Epithelial cell of proximal tubule (primary cell): ENCODE measurements at regions not wholly inside any gene's neighbourhood (a gene's known extent, or its start where the extent isn't known, plus 50 kb on each side); places are given as distances from the start of the nearest gene placed in this dataset.

Experiments
- DNase-seq: peaks from one replicate; pipeline ENCODE4 v3.0.0-alpha.2; 2011; ENCODE audit warnings: low read depth
- H3K4me3 ChIP-seq: 2 replicates; pipeline ENCODE4 v1.5.1; 2011; ENCODE audit warnings: low read depth, mild to moderate bottlenecking, low read length
- TF ChIP-seq, protein P1 (sequence below): conservative IDR thresholded peaks from 2 replicates; pipeline ENCODE4 v1.5.1; 2012; ENCODE audit warnings: low read depth, mild to moderate bottlenecking, low read length

DNA sequence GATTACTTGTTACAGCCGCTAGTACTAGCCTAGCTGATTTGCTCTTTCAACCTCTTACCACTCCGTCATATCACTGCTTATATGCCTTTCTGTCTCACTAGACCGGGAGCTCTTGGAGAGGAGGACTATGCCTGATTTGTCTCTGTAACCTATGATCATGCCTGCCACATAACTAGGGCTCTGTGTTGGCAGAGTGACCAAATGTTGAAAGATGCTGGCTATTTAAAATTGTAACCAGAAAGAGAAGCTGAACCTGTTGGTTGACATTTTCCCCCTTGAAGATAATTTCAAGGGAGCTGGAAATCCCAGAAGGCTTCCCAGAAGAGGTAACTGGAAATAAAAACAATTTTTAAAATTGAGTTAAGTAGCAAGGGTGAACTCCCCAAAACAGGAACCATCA lies 124.1 kb upstream of the MYCN start:
- no peak for DNase-seq
- no peak overlapping the region for H3K4me3 ChIP-seq
- TF ChIP-seq, protein P1, sequence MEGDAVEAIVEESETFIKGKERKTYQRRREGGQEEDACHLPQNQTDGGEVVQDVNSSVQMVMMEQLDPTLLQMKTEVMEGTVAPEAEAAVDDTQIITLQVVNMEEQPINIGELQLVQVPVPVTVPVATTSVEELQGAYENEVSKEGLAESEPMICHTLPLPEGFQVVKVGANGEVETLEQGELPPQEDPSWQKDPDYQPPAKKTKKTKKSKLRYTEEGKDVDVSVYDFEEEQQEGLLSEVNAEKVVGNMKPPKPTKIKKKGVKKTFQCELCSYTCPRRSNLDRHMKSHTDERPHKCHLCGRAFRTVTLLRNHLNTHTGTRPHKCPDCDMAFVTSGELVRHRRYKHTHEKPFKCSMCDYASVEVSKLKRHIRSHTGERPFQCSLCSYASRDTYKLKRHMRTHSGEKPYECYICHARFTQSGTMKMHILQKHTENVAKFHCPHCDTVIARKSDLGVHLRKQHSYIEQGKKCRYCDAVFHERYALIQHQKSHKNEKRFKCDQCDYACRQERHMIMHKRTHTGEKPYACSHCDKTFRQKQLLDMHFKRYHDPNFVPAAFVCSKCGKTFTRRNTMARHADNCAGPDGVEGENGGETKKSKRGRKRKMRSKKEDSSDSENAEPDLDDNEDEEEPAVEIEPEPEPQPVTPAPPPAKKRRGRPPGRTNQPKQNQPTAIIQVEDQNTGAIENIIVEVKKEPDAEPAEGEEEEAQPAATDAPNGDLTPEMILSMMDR = no peak

DNA sequence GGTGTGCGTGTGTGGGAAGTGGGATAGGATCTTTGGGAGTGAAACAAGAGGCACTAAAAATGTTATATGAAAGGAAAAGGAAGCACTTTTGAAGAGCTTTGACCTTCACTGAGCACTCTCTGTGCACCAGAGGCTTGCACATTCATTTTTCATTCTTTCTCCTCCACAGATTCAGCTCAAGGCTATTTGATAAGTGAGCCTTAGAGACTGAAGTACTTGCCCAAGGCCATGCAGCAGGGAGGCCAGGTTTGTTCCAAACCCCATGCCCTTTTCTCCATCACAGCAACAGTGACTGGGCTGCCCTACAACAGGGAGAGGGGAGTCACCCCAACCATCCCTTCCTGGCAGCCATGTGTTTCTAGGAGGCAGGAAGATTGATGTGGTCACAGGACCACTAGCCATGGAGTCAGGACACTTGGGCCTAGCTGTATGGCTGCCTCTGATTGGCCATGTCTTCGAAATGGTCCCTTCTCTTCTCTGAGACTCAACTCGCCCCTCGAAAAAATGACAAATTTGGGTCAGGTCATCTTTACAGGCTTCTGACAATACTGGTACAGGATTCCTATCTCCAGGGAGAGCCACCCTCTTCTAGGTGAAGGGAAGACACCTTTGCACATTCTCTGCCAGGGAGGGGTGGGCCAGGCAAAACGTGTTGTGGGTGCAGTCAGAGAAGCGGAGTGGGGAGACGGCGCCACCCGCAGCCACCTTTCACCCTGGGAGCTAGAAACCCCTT lies 123.5 kb upstream of the MYCN start:
- TF ChIP-seq, protein P1 = no peak
- no peak overlapping the region for H3K4me3 ChIP-seq
- DNase-seq = no peak

DNA sequence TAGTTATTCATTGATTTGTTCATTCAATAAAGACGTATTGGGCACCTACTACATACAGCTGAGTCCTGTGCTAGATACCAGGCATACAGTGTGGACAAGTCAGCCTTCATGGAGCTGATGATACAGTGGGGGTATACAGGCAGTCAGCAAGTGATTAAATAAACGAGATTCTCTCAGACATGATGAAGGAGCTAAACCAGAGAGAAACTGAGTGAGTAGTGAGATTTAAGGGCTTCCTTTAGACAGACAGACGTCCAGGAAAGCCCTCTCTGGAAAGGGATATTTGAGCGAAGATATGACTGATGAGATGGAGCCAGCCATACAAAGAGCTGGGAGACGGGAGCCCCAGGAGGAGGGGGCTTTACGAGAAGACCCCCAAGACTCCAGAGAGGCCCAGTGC lies 122.6 kb upstream of the MYCN start:
- DNase-seq = no peak
- TF ChIP-seq, protein P1 = no peak
- no peak overlapping the region for H3K4me3 ChIP-seq

DNA sequence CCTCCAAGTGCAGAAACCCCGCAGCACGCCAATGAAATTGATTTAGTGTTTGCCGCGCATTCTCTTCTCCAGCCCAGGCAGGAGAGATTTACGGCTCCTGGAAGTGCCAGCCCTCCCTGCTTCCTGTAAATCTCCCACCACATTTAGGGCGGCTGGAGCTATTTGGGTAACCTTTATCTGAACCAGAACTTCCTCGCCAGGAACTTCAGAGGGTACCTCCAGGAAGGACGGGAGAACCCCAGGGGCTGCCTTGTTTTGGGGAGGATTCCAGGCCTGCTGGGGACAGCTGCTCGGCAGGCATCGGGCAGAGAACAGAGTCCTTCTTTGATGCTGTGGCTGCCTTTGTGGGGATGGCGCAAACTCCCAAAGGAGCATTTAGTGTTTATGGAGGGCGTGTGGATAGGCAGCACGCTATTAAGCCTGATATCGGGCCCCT lies 122.0 kb upstream of the MYCN start:
- no peak for DNase-seq
- TF ChIP-seq, protein P1 = no peak
- no peak overlapping the region for H3K4me3 ChIP-seq

DNA sequence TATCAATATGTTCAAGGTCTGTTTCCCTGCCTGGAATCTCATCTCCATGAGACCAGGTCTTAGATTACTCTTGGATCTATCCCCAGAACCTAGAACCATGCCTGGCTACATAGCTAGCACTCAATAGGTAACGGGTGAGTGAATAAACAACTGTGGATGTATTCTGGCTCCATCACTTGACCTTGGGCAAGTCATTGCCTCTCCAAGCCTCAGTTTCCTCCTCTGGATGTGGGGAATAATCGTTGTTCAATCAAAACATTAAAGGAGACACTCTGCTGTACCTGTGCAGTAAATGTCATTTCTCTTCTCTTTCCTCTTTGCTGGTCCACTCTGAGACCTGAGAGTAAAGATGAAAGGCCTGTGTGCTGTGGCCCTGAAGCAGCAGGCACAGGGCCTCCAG lies 121.5 kb upstream of the MYCN start:
- TF ChIP-seq, protein P1 = no peak
- DNase-seq = no peak
- no peak overlapping the region for H3K4me3 ChIP-seq

DNA sequence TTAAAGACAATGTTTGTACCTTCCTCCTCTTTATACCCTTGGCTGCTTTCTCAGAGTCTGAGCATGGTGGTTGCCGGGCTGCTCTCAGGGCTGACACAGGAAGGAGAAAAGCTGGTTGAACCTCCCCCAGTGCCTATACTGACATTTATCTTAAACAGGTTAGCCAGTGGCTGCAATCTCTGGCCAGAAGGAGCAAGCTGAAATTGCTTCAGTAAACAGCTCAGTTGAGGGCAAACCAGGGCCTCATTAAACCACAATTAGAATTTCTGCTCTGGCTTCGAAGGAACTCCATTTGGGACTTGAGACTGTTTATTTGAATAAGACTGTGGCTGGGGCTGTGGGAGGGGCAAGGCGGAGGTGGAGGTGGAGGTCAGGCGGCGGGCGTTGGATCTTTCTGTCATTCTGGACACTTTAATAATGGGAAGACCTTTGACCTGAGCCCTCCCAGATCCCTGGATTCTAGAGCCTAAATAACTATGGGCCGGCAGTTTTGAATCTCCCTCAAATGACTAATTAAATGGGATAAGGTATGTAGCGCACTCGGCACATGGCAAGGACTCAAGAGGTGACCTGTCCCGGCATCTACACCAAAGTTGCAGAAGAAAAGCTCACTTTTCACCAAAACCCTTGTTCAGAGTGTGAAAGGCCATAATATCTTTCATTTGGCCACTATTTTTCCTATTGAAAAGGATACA lies 120.6 kb upstream of the MYCN start:
- no peak for DNase-seq
- TF ChIP-seq, protein P1 = no peak
- no peak overlapping the region for H3K4me3 ChIP-seq

DNA sequence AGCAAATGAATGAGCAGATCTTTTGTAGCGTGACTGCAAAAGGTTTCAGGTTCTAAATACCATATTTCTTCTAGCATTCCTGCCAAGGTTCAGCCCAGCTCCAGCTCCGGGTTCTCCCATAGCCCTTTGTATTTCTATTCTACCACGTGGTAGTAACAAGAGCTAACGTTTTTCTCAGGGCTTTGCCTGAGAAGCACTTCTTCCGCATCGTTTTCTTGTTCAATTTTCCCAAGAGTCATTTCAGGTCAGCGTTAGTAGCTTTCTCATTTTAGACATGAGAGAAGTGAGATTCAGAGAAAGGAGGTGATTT lies 120.1 kb upstream of the MYCN start:
- no peak for DNase-seq
- TF ChIP-seq, protein P1 = no peak
- H3K4me3 ChIP-seq = no peak overlapping the region
